ENCODE measurements at regions not wholly inside any gene's neighbourhood (a gene's known extent, or its start where the extent isn't known, plus 50 kb on each side); places are given as distances from the start of the nearest gene placed in this dataset.
"Not testable (repeated sequence)": the region's sequence is repeated elsewhere in the genome, so short reads cannot be mapped to it uniquely, and the experiment has no call there.

- Histone ChIP-seq H4K20me1 (replicated peaks; ENCODE audit: control insufficient read depth, extremely low read depth, insufficient read depth, low read length) (no peaks in the 10 kb centered on the region), H3K9me3 (replicated peaks; ENCODE audit: control insufficient read depth, insufficient read depth, low read length) (no peaks in the 10 kb centered on the region), H3K27ac (ENCODE audit: insufficient read depth, low read depth, low read length) (no peak overlapping the region), H3K79me2 (ENCODE audit: control insufficient read depth, insufficient read depth, low read length) (no peaks in the 10 kb centered on the region), H3K27me3 (ENCODE audit: control insufficient read depth in 2 of 2, insufficient read depth in 2 of 2, low read length in 2 of 2) (no peaks in the 10 kb centered on the region), H3K4me1 (ENCODE audit: control insufficient read depth, extremely low read depth, insufficient read depth, low read length) (no peaks in the 10 kb centered on the region), H3K36me3 (ENCODE audit: control insufficient read depth in 2 of 2, extremely low read depth in 1 of 2, insufficient read depth in 2 of 2, low read length in 2 of 2) (no peaks in the 10 kb centered on the region), H3K4me3 (replicated peaks in 1 of 3; ENCODE audit: insufficient read depth in 1 of 3, low read depth in 1 of 3, low read length in 3 of 3) (no peak overlapping the region), H3K4me2 (ENCODE audit: insufficient read depth, low read length) (no peak overlapping the region), H2AFZ (ENCODE audit: low read depth, low read length) (no peak overlapping the region), H3K9ac (replicated peaks; ENCODE audit: extremely low read depth, insufficient read depth, low read length) (no peak overlapping the region), H3K9me1 (replicated peaks; ENCODE audit: control insufficient read depth, extremely low read depth, insufficient read depth, low read length) (no peaks in the 10 kb centered on the region)
- ChIA-PET POLR2A (no interaction called here), CTCF (no interaction called here)
- intact Hi-C loops (cut with micrococcal nuclease) (no loop called here), dilution Hi-C loops (cut with MboI; ENCODE audit: extremely low pct_ligation_motif_present, low sequenced_read_pairs) (no loop called here)
- TF ChIP-seq JUN (IDR thresholded peaks at IDR 0.05; ENCODE audit: borderline replicate concordance, insufficient read depth, insufficient read length, low read depth) (no peak), EZH2 (IDR thresholded peaks at IDR 0.05; ENCODE audit: borderline replicate concordance, low read depth, low read length, severe bottlenecking) (no peak), POLR2AphosphoS5 (IDR thresholded peaks at IDR 0.05; ENCODE audit: insufficient read depth, low read depth, low read length) (no peak), GATA2 (IDR thresholded peaks at IDR 0.05; ENCODE audit: insufficient read depth, insufficient read length, low read depth, low read length) (no peak), MYC (IDR thresholded peaks at IDR 0.05; ENCODE audit: low read depth, low read length) (no peak), CTCF (IDR thresholded peaks at IDR 0.05; ENCODE audit: extremely low read depth in 1 of 2, insufficient read depth in 1 of 2, low read depth in 1 of 2, low read length in 2 of 2) (no peak)
- FAIRE-seq (no peak), DNase-seq (ENCODE audit: low read depth, low spot score) (no peak)
- BruUV-seq (replicated peaks): no TSS peak
These were observed 98.5 kb upstream of the MBIP start for GRCh38 chr14:36418937-36419336.

- H3K4me1 ChIP-seq (ENCODE audit: control insufficient read depth, extremely low read depth, insufficient read depth, low read length); H2AFZ ChIP-seq (ENCODE audit: low read depth, low read length); H3K79me2 ChIP-seq (ENCODE audit: control insufficient read depth, insufficient read depth, low read length); H3K4me3 ChIP-seq (replicated peaks in 1 of 3; ENCODE audit: insufficient read depth in 1 of 3, low read depth in 1 of 3, low read length in 3 of 3); BruUV-seq (replicated peaks); H3K9me1 ChIP-seq (replicated peaks; ENCODE audit: control insufficient read depth, extremely low read depth, insufficient read depth, low read length); CTCF ChIA-PET; H3K27me3 ChIP-seq (ENCODE audit: control insufficient read depth in 2 of 2, insufficient read depth in 2 of 2, low read length in 2 of 2); FAIRE-seq; H3K9ac ChIP-seq (replicated peaks; ENCODE audit: extremely low read depth, insufficient read depth, low read length); H3K9me3 ChIP-seq (replicated peaks; ENCODE audit: control insufficient read depth, insufficient read depth, low read length); H3K4me2 ChIP-seq (ENCODE audit: insufficient read depth, low read length); POLR2A ChIA-PET; H3K27ac ChIP-seq (ENCODE audit: insufficient read depth, low read depth, low read length); H3K36me3 ChIP-seq (ENCODE audit: control insufficient read depth in 2 of 2, extremely low read depth in 1 of 2, insufficient read depth in 2 of 2, low read length in 2 of 2); dilution Hi-C loops (cut with MboI; ENCODE audit: extremely low pct_ligation_motif_present, low sequenced_read_pairs); intact Hi-C loops (cut with micrococcal nuclease); H4K20me1 ChIP-seq (replicated peaks; ENCODE audit: control insufficient read depth, extremely low read depth, insufficient read depth, low read length); DNase-seq (ENCODE audit: low read depth, low spot score): not testable (repeated sequence)
These were observed 91.5 kb upstream of the MBIP start for GRCh38 chr14:36411951-36412350.

All from endothelial cell of umbilical vein (primary cell).